IMR-90 (cell line): ENCODE measurements at regions not wholly inside any gene's neighbourhood (a gene's known extent, or its start where the extent isn't known, plus 50 kb on each side); places are given as distances from the start of the nearest gene placed in this dataset.

Source experiments
- ATAC-seq: fragments of 200-7000 bp; cut with Tn5 transposase; 2 replicates; pipeline ENCODE4 v1.9.1; 2020; ENCODE audit warnings: low read depth, mild to moderate bottlenecking, moderate library complexity
- BruUV-seq: library from RNA; stranded (reverse); fragments of 400-500 nt; replicated peaks from 2 replicates; lab custom pipeline; 2021; lab: Mats Ljungman, UMichigan
- CTCF ChIA-PET: fragments of 300-600 bp; formaldehyde crosslinking; extraction: SDS; loops from one replicate; lab custom pipeline; 2021; ENCODE audit warnings: antibody characterized with exemption; lab: Yijun Ruan, JAX
- POLR2A ChIA-PET: fragments of 300-600 bp; sonication (Branson Sonifier 250); formaldehyde crosslinking; loops from one replicate; lab custom pipeline; 2022; ENCODE audit warnings: antibody characterized with exemption; ENCODE audit not compliant: unreplicated experiment; lab: Charles Lee
- DNase-seq: peaks from one replicate; pipeline ENCODE4 v3.0.0; 2013
- H2AFZ ChIP-seq: replicated peaks from 2 replicates; pipeline ENCODE3; 2013; ENCODE audit warnings: low read length, mild to moderate bottlenecking; ENCODE audit not compliant: poor library complexity
- H2AK5ac ChIP-seq: 2 replicates; pipeline ENCODE4 v1.6.1; 2013; ENCODE audit warnings: low read depth, low read length, inconsistent platforms
- H2AK9ac ChIP-seq: replicated peaks from 2 replicates; pipeline ENCODE3; 2013; ENCODE audit warnings: mild to moderate bottlenecking, low read depth, low read length, moderate library complexity; ENCODE audit not compliant: poor library complexity
- H2BK120ac ChIP-seq: 2 replicates; pipeline ENCODE4 v1.6.1; 2013; ENCODE audit warnings: low read depth, low read length, inconsistent platforms
- H2BK15ac ChIP-seq: 3 replicates; pipeline ENCODE4 v1.6.1; 2013; ENCODE audit warnings: low read depth, low read length, inconsistent platforms
- H2BK20ac ChIP-seq: 2 replicates; pipeline ENCODE4 v1.6.1; 2013; ENCODE audit warnings: low read depth, mild to moderate bottlenecking, inconsistent platforms, low read length, moderate library complexity
- H2BK5ac ChIP-seq: 2 replicates; pipeline ENCODE4 v1.6.1; 2013; ENCODE audit warnings: mild to moderate bottlenecking, low read depth, low read length, inconsistent platforms; ENCODE audit not compliant: poor library complexity, severe bottlenecking
- H3K14ac ChIP-seq: replicated peaks from 2 replicates; pipeline ENCODE4 v1.6.1; 2013; ENCODE audit warnings: low read depth, low read length, inconsistent platforms
- H3K18ac ChIP-seq: 2 replicates; pipeline ENCODE4 v1.6.1; 2013; ENCODE audit warnings: low read depth, low read length, control low read depth
- H3K23ac ChIP-seq: 2 replicates; pipeline ENCODE4 v1.6.1; 2013; ENCODE audit warnings: low read depth, low read length, inconsistent platforms
- H3K27ac ChIP-seq: 2 replicates; pipeline ENCODE4 v1.5.1; 2013; ENCODE audit warnings: mild to moderate bottlenecking, control low read depth, low read length; ENCODE audit not compliant: insufficient read depth
- H3K27me3 ChIP-seq: 2 replicates; pipeline ENCODE4 v1.6.1; 2013; ENCODE audit warnings: low read length; ENCODE audit not compliant: control insufficient read depth, insufficient read depth
- H3K36me3 ChIP-seq: 2 replicates; pipeline ENCODE4 v1.6.1; 2013; ENCODE audit warnings: low read length, mixed read lengths; ENCODE audit not compliant: control insufficient read depth, insufficient read depth
- H3K4ac ChIP-seq: 2 replicates; pipeline ENCODE4 v1.6.1; 2013; ENCODE audit warnings: low read depth, low read length, inconsistent platforms
- H3K4me1 ChIP-seq: 2 replicates; pipeline ENCODE4 v1.6.1; 2013; ENCODE audit warnings: low read length, mixed read lengths; ENCODE audit not compliant: control insufficient read depth, insufficient read depth
- H3K4me2 ChIP-seq: 2 replicates; pipeline ENCODE4 v1.6.1; 2013; ENCODE audit warnings: low read depth, mild to moderate bottlenecking, control low read depth, low read length, moderate library complexity
- H3K4me3 ChIP-seq: 2 replicates; pipeline ENCODE4 v1.5.1; 2013; ENCODE audit warnings: low read depth, mild to moderate bottlenecking, control low read depth, low read length, moderate library complexity; ENCODE audit not compliant: insufficient read depth
- H3K56ac ChIP-seq: 2 replicates; pipeline ENCODE4 v1.6.1; 2013; ENCODE audit warnings: low read length, inconsistent platforms; ENCODE audit not compliant: insufficient read depth; ENCODE audit errors: extremely low read depth
- H3K79me1 ChIP-seq, 2 experiments: 2 replicates each; pipeline ENCODE4 v1.6.1; 2013; ENCODE audit warnings: low read length in 2 of 2, inconsistent platforms in 1 of 2, low read depth in 1 of 2
- H3K9ac ChIP-seq: 2 replicates; pipeline ENCODE4 v1.6.1; 2013; ENCODE audit warnings: low read depth, low read length, control low read depth
- H3K9me1 ChIP-seq: 2 replicates; pipeline ENCODE4 v1.6.1; 2013; ENCODE audit warnings: low read length, inconsistent platforms; ENCODE audit not compliant: insufficient read depth
- H3K9me3 ChIP-seq: 2 replicates; pipeline ENCODE4 v1.6.1; 2013; ENCODE audit warnings: low read length; ENCODE audit not compliant: control insufficient read depth, insufficient read depth
- H4K20me1 ChIP-seq: 2 replicates; pipeline ENCODE4 v1.6.1; 2013; ENCODE audit warnings: low read length, inconsistent platforms; ENCODE audit not compliant: insufficient read depth
- H4K5ac ChIP-seq: 2 replicates; pipeline ENCODE4 v1.6.1; 2013; ENCODE audit warnings: mild to moderate bottlenecking, low read depth, low read length, control low read depth
- H4K8ac ChIP-seq, 2 experiments: 2 replicates each; pipeline ENCODE4 v1.6.1; 2013; ENCODE audit warnings: low read depth in 2 of 2, low read length in 2 of 2, control low read depth in 1 of 2, inconsistent platforms in 1 of 2
- H4K91ac ChIP-seq: 2 replicates; pipeline ENCODE4 v1.6.1; 2013; ENCODE audit warnings: low read depth, low read length, inconsistent platforms; ENCODE audit not compliant: insufficient read depth
- BHLHE40 ChIP-seq: fragments of 150-350 bp; IDR thresholded peaks from 2 replicates; pipeline ENCODE4 v1.6.1; 2016; ENCODE audit warnings: mild to moderate bottlenecking, low read depth, low read length
- CEBPB ChIP-seq: IDR thresholded peaks from 2 replicates; pipeline ENCODE4 v1.6.1; 2012; ENCODE audit warnings: low read depth, low read length, improper control_type of control experiment
- CHD1 ChIP-seq: IDR thresholded peaks from 2 replicates; pipeline ENCODE4 v1.6.1; 2012; ENCODE audit warnings: low read depth, low read length, improper control_type of control experiment
- CTCF ChIP-seq: conservative IDR thresholded peaks from 2 replicates; pipeline ENCODE4 v1.5.1; 2012; ENCODE audit warnings: mild to moderate bottlenecking, low read depth, low read length, improper control_type of control experiment
- ELK1 ChIP-seq: fragments of 150-350 bp; IDR thresholded peaks from 2 replicates; pipeline ENCODE4 v1.6.1; 2016; ENCODE audit warnings: low read depth, mild to moderate bottlenecking, low read length, moderate library complexity, borderline replicate concordance
- FOS ChIP-seq: fragments of 150-350 bp; IDR thresholded peaks from 2 replicates; pipeline ENCODE4 v1.6.1; 2016; ENCODE audit warnings: low read depth, low read length
- MAFK ChIP-seq: IDR thresholded peaks from 2 replicates; pipeline ENCODE4 v1.6.1; 2012; ENCODE audit warnings: low read depth, low read length, improper control_type of control experiment
- MAZ ChIP-seq: IDR thresholded peaks from 2 replicates; pipeline ENCODE4 v1.6.1; 2012; ENCODE audit warnings: low read depth, mild to moderate bottlenecking, low read length, improper control_type of control experiment, moderate library complexity, borderline replicate concordance
- MXI1 ChIP-seq: IDR thresholded peaks from 2 replicates; pipeline ENCODE4 v1.6.1; 2012; ENCODE audit warnings: low read depth, mild to moderate bottlenecking, low read length, moderate library complexity, borderline replicate concordance
- NFE2L2 ChIP-seq: fragments of 150-350 bp; IDR thresholded peaks from 2 replicates; pipeline ENCODE4 v1.6.1; 2016; ENCODE audit warnings: low read depth, mild to moderate bottlenecking, low read length
- POLR2A ChIP-seq: IDR thresholded peaks from 2 replicates; pipeline ENCODE4 v1.6.1; 2012; ENCODE audit warnings: mild to moderate bottlenecking, low read depth, low read length
- RAD21 ChIP-seq: IDR thresholded peaks from 2 replicates; pipeline ENCODE4 v1.6.1; 2012; ENCODE audit warnings: low read length, improper control_type of control experiment
- RCOR1 ChIP-seq: IDR thresholded peaks from 2 replicates; pipeline ENCODE4 v1.6.1; 2012; ENCODE audit warnings: mild to moderate bottlenecking, low read length, improper control_type of control experiment; ENCODE audit not compliant: insufficient replicate concordance
- RFX5 ChIP-seq: IDR thresholded peaks from 2 replicates; pipeline ENCODE4 v1.8.0; 2012; ENCODE audit warnings: low read depth, mild to moderate bottlenecking, low read length, moderate library complexity
- SMC3 ChIP-seq: fragments of 150-350 bp; IDR thresholded peaks from 2 replicates; pipeline ENCODE4 v1.6.1; 2016; ENCODE audit warnings: low read depth, mild to moderate bottlenecking, antibody characterized with exemption, low read length, moderate library complexity
- USF2 ChIP-seq: fragments of 150-350 bp; IDR thresholded peaks from 2 replicates; pipeline ENCODE4 v1.6.1; 2017; ENCODE audit warnings: mild to moderate bottlenecking, antibody characterized with exemption, low read length, low read depth
- whole genome bisulfite sequencing, 2 experiments: methylation state at CpG; one replicate each; pipeline versions ENCODE4 v1.1.5 to v1.1.7; 2013; ENCODE audit warnings: missing lambda C conversion rate in 2 of 2; ENCODE audit not compliant: insufficient read length in 1 of 2; ENCODE audit errors: extremely low coverage in 2 of 2; 5-methylcytosine and 5-hydroxymethylcytosine counted together
- dilution Hi-C: fragments of 300-500 bp; cut with HindIII; formaldehyde crosslinking; loops from one replicate; pipeline ENCODE4 v1.14.3; 2018; ENCODE audit warnings: low sequenced_read_pairs; ENCODE audit not compliant: unreplicated experiment
- in situ Hi-C: fragments of 300-500 bp; cut with MboI; formaldehyde crosslinking; loops from 3 replicates; pipeline ENCODE4 v1.14.3; 2019; ENCODE audit warnings: low sequenced_read_pairs, inconsistent platforms, mixed read lengths
- intact Hi-C: fragments of 100-400 bp; cut with micrococcal nuclease; formaldehyde crosslinking; loops from 2 replicates; pipeline ENCODE4 v1.10.0; 2022

GRCh38 chr17:69696650-69697049, 282.2 kb downstream of the MAP2K6 start:
- no peaks in the 10 kb centered on the region for H3K9me1 ChIP-seq
- H2BK15ac ChIP-seq = no peak overlapping the region
- BruUV-seq = no TSS peak
- in situ Hi-C loops (no loop called here), intact Hi-C loops (no loop called here), dilution Hi-C loops (no loop called here)
- H3K36me3 ChIP-seq = no peaks in the 10 kb centered on the region
- no peak overlapping the region for H3K27ac ChIP-seq
- no peak overlapping the region for H3K4me3 ChIP-seq
- ATAC-seq (peak; percentile 35; the same call in 1 of the 2 replicates), DNase-seq (peak; percentile 17)
- H2BK5ac ChIP-seq = no peak overlapping the region
- peak overlapping the region; percentile 69 for H3K18ac ChIP-seq
- no peak overlapping the region for H4K8ac ChIP-seq
- 0 out of 2 replicates have a peak overlapping the region, but pooled peaks have one; percentile 38 for H3K4me2 ChIP-seq
- no peak overlapping the region for H2AK9ac ChIP-seq
- H3K4me1 ChIP-seq = no peaks in the 10 kb centered on the region
- TF ChIP-seq CHD1 = no peak
- TF ChIP-seq FOS = no peak
- no peak for TF ChIP-seq RCOR1
- TF ChIP-seq ELK1 = no peak
- no peak for TF ChIP-seq POLR2A
- no peak for TF ChIP-seq MAZ
- no peak for TF ChIP-seq CTCF
- TF ChIP-seq MAFK = no peak
- no peak for TF ChIP-seq BHLHE40
- no peak for TF ChIP-seq CEBPB
- no peak for TF ChIP-seq MXI1
- TF ChIP-seq SMC3 = no peak
- TF ChIP-seq RAD21 = no peak
- no peak for TF ChIP-seq RFX5
- no peak for TF ChIP-seq USF2
- no peak for TF ChIP-seq NFE2L2
- no peak overlapping the region for H3K4ac ChIP-seq
- H2BK20ac ChIP-seq = no peak overlapping the region
- no CpG with 5 or more reads among the region's 1 CpG for WGBS, 2 experiments
- H3K9me3 ChIP-seq = peaks cover 9% of the 10 kb centered on the region
- H4K20me1 ChIP-seq = no peaks in the 10 kb centered on the region
- no peak overlapping the region; the same call in 1 of the 2 replicates for H2BK120ac ChIP-seq
- ChIA-PET POLR2A (no interaction called here), CTCF (no interaction called here)
- no peak overlapping the region; the same call in 1 of the 2 replicates for H3K14ac ChIP-seq
- H4K91ac ChIP-seq = no peak overlapping the region; the same call in 1 of the 2 replicates
- no peak overlapping the region for H2AK5ac ChIP-seq
- H3K9ac ChIP-seq = no peak overlapping the region
- H3K27me3 ChIP-seq = no peaks in the 10 kb centered on the region
- H4K5ac ChIP-seq = no peak overlapping the region; the same call in 1 of the 2 replicates
- no peaks in the 10 kb centered on the region for H3K79me1 ChIP-seq
- H3K23ac ChIP-seq = no peak overlapping the region
- H2AFZ ChIP-seq = no peak overlapping the region
- no peak overlapping the region for H3K56ac ChIP-seq
